ENCODE measurements at regions not wholly inside any gene's neighbourhood (a gene's known extent, or its start where the extent isn't known, plus 50 kb on each side); places are given as distances from the start of the nearest gene placed in this dataset.

GRCh38 chr5:60463179-60463868, 236.6 kb downstream of the DEPDC1B start:
- no peak for TF ChIP-seq CTCF (IDR thresholded peaks at IDR 0.05)
- no peak for TF ChIP-seq EP300 (IDR thresholded peaks at IDR 0.05)
